ENCODE measurements at regions not wholly inside any gene's neighbourhood (a gene's known extent, or its start where the extent isn't known, plus 50 kb on each side); places are given as distances from the start of the nearest gene placed in this dataset.

DNA sequence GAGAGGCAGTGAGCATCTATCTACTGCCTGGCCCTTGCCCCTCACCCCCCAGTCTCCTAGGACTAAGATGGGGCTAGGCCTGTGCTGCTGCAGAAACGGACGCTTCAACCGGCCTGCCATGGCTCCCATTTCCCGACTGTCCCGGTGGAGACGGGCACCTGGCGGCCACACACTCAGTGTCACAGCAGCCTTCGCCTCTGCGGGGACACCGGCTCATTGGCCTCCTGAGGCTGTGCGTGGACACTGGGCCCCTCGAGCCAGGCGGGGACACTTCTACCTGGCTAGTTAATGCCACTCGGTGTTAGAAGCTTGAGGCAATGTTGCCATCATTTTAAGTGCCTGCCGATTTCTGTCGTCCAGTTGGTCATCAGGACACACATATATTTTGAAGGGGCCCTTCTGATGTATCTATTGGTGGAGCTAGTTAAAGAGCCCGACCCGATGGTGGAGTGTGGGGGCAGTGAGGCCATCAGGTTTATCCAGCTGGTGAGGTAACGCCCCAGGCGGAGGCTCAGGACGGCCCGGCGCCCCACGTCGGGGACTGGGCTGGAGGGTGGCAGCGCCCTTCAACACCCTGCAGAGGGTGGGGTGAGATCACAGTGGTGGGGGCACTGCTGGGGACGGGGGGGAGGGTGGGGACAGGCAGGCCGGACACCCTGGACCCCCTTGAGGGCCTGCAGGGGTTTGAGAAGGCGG is 58.9 kb upstream of the GATA5 start:
- ChIA-PET CTCF (no interaction called here), POLR2A (no interaction called here)
- H3K4me3 ChIP-seq (ENCODE audit: low read length), result no peak overlapping the region
- peaks cover 6 to 8% of the 10 kb centered on the region in 2 donors for H3K27me3 Mint-ChIP-seq
- H3K9me3 Mint-ChIP-seq, result no peaks in the 10 kb centered on the region
- no peaks in the 10 kb centered on the region for H3K36me3 Mint-ChIP-seq
- H3K27ac Mint-ChIP-seq, result no peak overlapping the region
- H3K4me1 ChIP-seq (ENCODE audit: insufficient read depth, low read length), result no peaks in the 10 kb centered on the region
- peak overlapping the region; percentile 47 for H3K27ac ChIP-seq (ENCODE audit: low read depth, low read length)
- H3K27me3 ChIP-seq (ENCODE audit: insufficient read depth, low read length, poor library complexity, severe bottlenecking), result no peaks in the 10 kb centered on the region
- no peak for DNase-seq
- no peaks in the 10 kb centered on the region for H3K36me3 ChIP-seq (ENCODE audit: insufficient read depth, low read length)
- H3K4me3 Mint-ChIP-seq, result no peak overlapping the region
- no peaks in the 10 kb centered on the region for H3K9me3 ChIP-seq (ENCODE audit: low read length)
- H3K4me1 Mint-ChIP-seq, result no peaks in the 10 kb centered on the region

DNA sequence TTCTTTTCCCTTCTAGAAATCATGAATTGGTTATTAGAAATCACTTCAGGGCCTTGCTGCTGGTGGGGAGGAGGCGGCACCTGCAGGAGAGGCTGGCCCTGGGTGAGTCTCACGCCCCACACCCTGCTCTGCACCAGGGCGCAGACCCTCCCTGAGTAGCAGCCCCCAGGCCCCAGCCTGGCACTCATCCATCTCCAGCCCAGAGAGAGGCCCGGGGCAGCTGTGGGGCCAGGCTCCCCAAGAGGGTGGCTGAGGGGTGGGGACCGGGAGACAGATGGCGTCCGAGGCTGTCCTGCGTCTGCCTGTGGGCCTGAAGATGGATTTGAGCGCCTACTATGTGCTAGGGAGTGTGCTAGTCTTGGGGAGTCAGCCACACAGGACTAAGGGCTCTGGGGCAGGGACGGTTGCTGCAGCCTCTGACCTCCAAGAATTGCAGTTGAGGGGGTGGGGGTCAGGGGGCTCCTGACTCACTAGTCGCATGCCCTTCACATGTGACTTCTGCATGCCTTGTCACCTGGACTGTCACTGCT is 59.6 kb upstream of the GATA5 start:
- H3K4me1 ChIP-seq (ENCODE audit: insufficient read depth, low read length), result no peaks in the 10 kb centered on the region
- POLR2A ChIA-PET, result no interaction called here
- no peak overlapping the region for H3K27ac ChIP-seq (ENCODE audit: low read depth, low read length)
- Mint-ChIP-seq H3K9me3 (no peaks in the 10 kb centered on the region), H3K4me3 (no peak overlapping the region), H3K27ac (no peak overlapping the region), H3K4me1 (no peaks in the 10 kb centered on the region), H3K27me3 (peaks cover 5 to 6% of the 10 kb centered on the region in 2 donors), H3K36me3 (no peaks in the 10 kb centered on the region)
- no peaks in the 10 kb centered on the region for H3K27me3 ChIP-seq (ENCODE audit: insufficient read depth, low read length, poor library complexity, severe bottlenecking)
- no peaks in the 10 kb centered on the region for H3K9me3 ChIP-seq (ENCODE audit: low read length)
- CTCF ChIA-PET, result no interaction called here
- no peaks in the 10 kb centered on the region for H3K36me3 ChIP-seq (ENCODE audit: insufficient read depth, low read length)
- H3K4me3 ChIP-seq (ENCODE audit: low read length), result no peak overlapping the region
- DNase-seq, result no peak

GRCh38 chr20:62535964-62536363 is 60.2 kb upstream of the GATA5 start:
- Histone ChIP-seq H3K9me3 (ENCODE audit: low read length) (no peaks in the 10 kb centered on the region), H3K4me1 (ENCODE audit: insufficient read depth, low read length) (no peaks in the 10 kb centered on the region), H3K27me3 (ENCODE audit: insufficient read depth, low read length, poor library complexity, severe bottlenecking) (no peaks in the 10 kb centered on the region), H3K36me3 (ENCODE audit: insufficient read depth, low read length) (no peaks in the 10 kb centered on the region), H3K27ac (ENCODE audit: low read depth, low read length) (no peak overlapping the region), H3K4me3 (ENCODE audit: low read length) (no peak overlapping the region)
- no peaks in the 10 kb centered on the region for H3K36me3 Mint-ChIP-seq
- no peaks in the 10 kb centered on the region for H3K9me3 Mint-ChIP-seq
- POLR2A ChIA-PET, result no interaction called here
- peaks cover 0 to 6% of the 10 kb centered on the region in 2 donors for H3K27me3 Mint-ChIP-seq
- H3K4me1 Mint-ChIP-seq, result no peaks in the 10 kb centered on the region
- CTCF ChIA-PET, result no interaction called here
- DNase-seq, result no peak
- no peak overlapping the region for H3K27ac Mint-ChIP-seq
- H3K4me3 Mint-ChIP-seq, result no peak overlapping the region

- no peak for DNase-seq
- ChIA-PET POLR2A (no interaction called here), CTCF (no interaction called here)
- Mint-ChIP-seq H3K27me3 (peaks cover 0 to 4% of the 10 kb centered on the region in 2 donors), H3K4me3 (no peak overlapping the region), H3K27ac (no peak overlapping the region), H3K9me3 (no peaks in the 10 kb centered on the region), H3K4me1 (no peaks in the 10 kb centered on the region), H3K36me3 (no peaks in the 10 kb centered on the region)
- H3K27me3 ChIP-seq (ENCODE audit: insufficient read depth, low read length, poor library complexity, severe bottlenecking), result no peaks in the 10 kb centered on the region
- H3K4me3 ChIP-seq (ENCODE audit: low read length), result no peak overlapping the region
- no peaks in the 10 kb centered on the region for H3K36me3 ChIP-seq (ENCODE audit: insufficient read depth, low read length)
- no peaks in the 10 kb centered on the region for H3K9me3 ChIP-seq (ENCODE audit: low read length)
- no peak overlapping the region for H3K27ac ChIP-seq (ENCODE audit: low read depth, low read length)
- no peaks in the 10 kb centered on the region for H3K4me1 ChIP-seq (ENCODE audit: insufficient read depth, low read length)
Measured at GRCh38 chr20:62536871-62537401, 61.1 kb upstream of the GATA5 start.

DNA sequence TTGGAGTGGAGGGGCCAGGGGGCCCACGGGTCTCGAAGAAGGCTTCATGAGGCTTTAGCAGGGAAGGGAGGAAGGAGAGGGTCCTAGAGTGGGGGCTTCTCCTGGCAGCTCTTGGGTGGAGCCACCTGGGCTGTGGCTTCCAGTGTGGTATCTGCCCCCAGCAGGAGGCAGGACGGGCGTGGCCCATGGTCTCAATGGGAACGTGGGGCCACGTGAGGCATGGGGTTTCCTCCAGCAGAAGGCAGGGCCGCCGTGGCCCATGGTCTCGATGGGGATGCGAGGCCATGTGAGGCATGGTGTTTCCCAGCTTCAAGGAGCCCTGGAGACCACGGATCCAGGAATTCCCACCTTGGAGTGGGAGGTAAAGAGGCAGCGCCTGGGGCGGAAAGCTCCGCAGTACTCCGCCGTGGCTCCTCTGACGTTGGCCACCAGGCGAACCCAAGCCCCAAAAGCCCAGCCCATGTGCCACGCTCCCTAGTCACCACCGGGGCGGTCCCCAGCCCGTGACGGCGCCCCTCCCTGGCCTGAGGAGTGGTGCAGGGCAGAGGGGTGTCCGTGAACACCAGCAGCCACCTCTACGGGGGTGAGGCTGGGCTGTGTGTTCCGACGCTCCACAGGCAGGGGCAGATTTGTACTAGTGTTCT is 62.0 kb upstream of the GATA5 start:
- no peaks in the 10 kb centered on the region for H3K27me3 ChIP-seq (ENCODE audit: insufficient read depth, low read length, poor library complexity, severe bottlenecking)
- no peaks in the 10 kb centered on the region for H3K4me1 ChIP-seq (ENCODE audit: insufficient read depth, low read length)
- DNase-seq, result no peak
- H3K36me3 ChIP-seq (ENCODE audit: insufficient read depth, low read length), result no peaks in the 10 kb centered on the region
- H3K9me3 Mint-ChIP-seq, result no peaks in the 10 kb centered on the region
- peaks cover 0 to 4% of the 10 kb centered on the region in 2 donors for H3K27me3 Mint-ChIP-seq
- no peaks in the 10 kb centered on the region for H3K9me3 ChIP-seq (ENCODE audit: low read length)
- POLR2A ChIA-PET, result no interaction called here
- no peak overlapping the region for H3K4me3 ChIP-seq (ENCODE audit: low read length)
- CTCF ChIA-PET, result interaction anchor here (0.6 kb wide), 1 partner anchor 271 kb away, joined by 3 read pairs; no protein-coding TSS in a partner anchor
- no peak overlapping the region for H3K4me3 Mint-ChIP-seq
- H3K27ac Mint-ChIP-seq, result no peak overlapping the region
- H3K4me1 Mint-ChIP-seq, result no peaks in the 10 kb centered on the region
- no peak overlapping the region for H3K27ac ChIP-seq (ENCODE audit: low read depth, low read length)
- no peaks in the 10 kb centered on the region for H3K36me3 Mint-ChIP-seq

GRCh38 chr20:62539198-62540045 is 63.6 kb upstream of the GATA5 start:
- Histone ChIP-seq H3K4me3 (ENCODE audit: low read length) (no peak overlapping the region), H3K36me3 (ENCODE audit: insufficient read depth, low read length) (no peaks in the 10 kb centered on the region), H3K4me1 (ENCODE audit: insufficient read depth, low read length) (no peaks in the 10 kb centered on the region), H3K9me3 (ENCODE audit: low read length) (no peaks in the 10 kb centered on the region), H3K27ac (ENCODE audit: low read depth, low read length) (no peak overlapping the region), H3K27me3 (ENCODE audit: insufficient read depth, low read length, poor library complexity, severe bottlenecking) (no peaks in the 10 kb centered on the region)
- POLR2A ChIA-PET, result no interaction called here
- Mint-ChIP-seq H3K36me3 (no peaks in the 10 kb centered on the region), H3K9me3 (peaks cover 0 to 2% (median 0%) of the 10 kb centered on the region in 5 donors), H3K27me3 (peaks cover 3 to 8% of the 10 kb centered on the region in 2 donors), H3K4me1 (no peaks in the 10 kb centered on the region), H3K27ac (no peak overlapping the region), H3K4me3 (no peak overlapping the region)
- CTCF ChIA-PET, result no interaction called here
- no peak for DNase-seq

- no peak overlapping the region for H3K27ac Mint-ChIP-seq
- H3K36me3 Mint-ChIP-seq, result no peaks in the 10 kb centered on the region
- peaks cover 3 to 8% of the 10 kb centered on the region in 2 donors for H3K27me3 Mint-ChIP-seq
- Histone ChIP-seq H3K4me1 (ENCODE audit: insufficient read depth, low read length) (no peaks in the 10 kb centered on the region), H3K27me3 (ENCODE audit: insufficient read depth, low read length, poor library complexity, severe bottlenecking) (no peaks in the 10 kb centered on the region), H3K9me3 (ENCODE audit: low read length) (no peaks in the 10 kb centered on the region), H3K4me3 (ENCODE audit: low read length) (no peak overlapping the region), H3K36me3 (ENCODE audit: insufficient read depth, low read length) (no peaks in the 10 kb centered on the region), H3K27ac (ENCODE audit: low read depth, low read length) (no peak overlapping the region)
- H3K4me1 Mint-ChIP-seq, result no peaks in the 10 kb centered on the region
- H3K9me3 Mint-ChIP-seq, result peaks cover 0 to 4% (median 0%) of the 10 kb centered on the region in 5 donors
- DNase-seq, result no peak
- CTCF ChIA-PET, result no interaction called here
- no peak overlapping the region for H3K4me3 Mint-ChIP-seq
- POLR2A ChIA-PET, result no interaction called here
Measured at GRCh38 chr20:62540504-62540903, 64.7 kb upstream of the GATA5 start.

- H3K9me3 Mint-ChIP-seq, result peaks cover 0 to 4% (median 0%) of the 10 kb centered on the region in 5 donors
- ChIA-PET POLR2A (no interaction called here), CTCF (no interaction called here)
Measured at GRCh38 chr20:62542862-62543261, 67.1 kb upstream of the GATA5 start.

More at GRCh38 chr20:62542862-62543261, 67.1 kb upstream of the GATA5 start:
- Histone ChIP-seq H3K27me3 (ENCODE audit: insufficient read depth, low read length, poor library complexity, severe bottlenecking) (no peaks in the 10 kb centered on the region), H3K36me3 (ENCODE audit: insufficient read depth, low read length) (no peaks in the 10 kb centered on the region), H3K9me3 (ENCODE audit: low read length) (no peaks in the 10 kb centered on the region), H3K4me1 (ENCODE audit: insufficient read depth, low read length) (no peaks in the 10 kb centered on the region), H3K27ac (ENCODE audit: low read depth, low read length) (no peak overlapping the region), H3K4me3 (ENCODE audit: low read length) (no peak overlapping the region)
- Mint-ChIP-seq H3K36me3 (no peaks in the 10 kb centered on the region), H3K27me3 (peaks cover 3 to 8% of the 10 kb centered on the region in 2 donors), H3K27ac (no peak overlapping the region), H3K4me1 (no peaks in the 10 kb centered on the region), H3K4me3 (no peak overlapping the region)
- DNase-seq, result no peak
